ENCODE measurements at regions not wholly inside any gene's neighbourhood (a gene's known extent, or its start where the extent isn't known, plus 50 kb on each side); places are given as distances from the start of the nearest gene placed in this dataset.
"Not testable (repeated sequence)": the region's sequence is repeated elsewhere in the genome, so short reads cannot be mapped to it uniquely, and the experiment has no call there.

DNA sequence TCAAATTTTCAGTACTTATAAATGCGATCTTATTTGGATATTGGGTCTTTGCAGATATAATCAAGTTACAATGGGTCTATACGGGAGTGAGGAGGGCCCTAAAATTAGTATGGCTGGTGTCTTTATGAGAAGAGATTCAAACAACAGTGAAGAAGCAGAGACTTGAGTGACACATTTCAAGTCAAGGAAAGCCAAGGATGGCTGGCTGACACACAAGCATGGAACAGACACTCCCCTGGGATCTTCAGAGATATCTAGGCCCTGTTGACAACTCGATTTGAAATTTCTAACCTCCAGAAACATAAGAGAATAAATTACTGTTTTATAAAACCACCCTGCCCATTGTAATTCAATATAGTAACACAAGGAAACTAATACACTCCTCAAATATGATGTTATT lies 1886.0 kb upstream of the PCDH7 start:
- Histone ChIP-seq H3K27ac (ENCODE audit: low read length) (no peak overlapping the region), H3K9ac (ENCODE audit: low read depth, low read length) (no peak overlapping the region), H3K9me3 (ENCODE audit: insufficient read depth, low read depth, low read length) (no peaks in the 10 kb centered on the region), H3K36me3 (ENCODE audit: insufficient read depth, low read depth, low read length) (no peaks in the 10 kb centered on the region), H3K4me3 (ENCODE audit: low read length) (no peak overlapping the region), H3K4me1 (ENCODE audit: insufficient read depth, low read length) (no peaks in the 10 kb centered on the region), H3K27me3 (ENCODE audit: insufficient read depth, low read length) (no peaks in the 10 kb centered on the region)

DNA sequence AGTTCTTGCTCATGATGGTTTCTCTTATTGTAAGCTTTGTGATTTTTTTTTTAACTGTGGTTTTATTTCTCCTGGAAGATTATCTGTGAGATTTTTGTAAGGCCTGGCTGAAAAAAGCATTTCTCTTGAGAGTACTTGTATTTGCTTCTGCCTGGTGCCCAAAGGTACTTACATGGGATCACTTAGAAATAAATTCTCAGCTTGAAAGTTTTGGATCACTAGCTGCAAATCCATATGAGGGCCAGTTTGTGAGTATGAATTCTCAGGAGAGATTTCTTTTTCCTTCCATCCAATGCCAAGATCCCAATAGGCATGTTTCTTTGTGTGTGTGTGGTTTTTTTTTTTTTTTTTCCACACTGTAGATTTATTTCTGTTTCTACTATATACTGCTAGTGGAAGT lies 1884.7 kb upstream of the PCDH7 start:
- no peak overlapping the region for H3K9ac ChIP-seq (ENCODE audit: low read depth, low read length)
- H3K4me1 ChIP-seq (ENCODE audit: insufficient read depth, low read length): no peaks in the 10 kb centered on the region
- H3K27me3 ChIP-seq (ENCODE audit: insufficient read depth, low read length): no peaks in the 10 kb centered on the region
- H3K4me3 ChIP-seq (ENCODE audit: low read length): no peak overlapping the region
- no peaks in the 10 kb centered on the region for H3K9me3 ChIP-seq (ENCODE audit: insufficient read depth, low read depth, low read length)
- H3K27ac ChIP-seq (ENCODE audit: low read length): no peak overlapping the region
- no peaks in the 10 kb centered on the region for H3K36me3 ChIP-seq (ENCODE audit: insufficient read depth, low read depth, low read length)

DNA sequence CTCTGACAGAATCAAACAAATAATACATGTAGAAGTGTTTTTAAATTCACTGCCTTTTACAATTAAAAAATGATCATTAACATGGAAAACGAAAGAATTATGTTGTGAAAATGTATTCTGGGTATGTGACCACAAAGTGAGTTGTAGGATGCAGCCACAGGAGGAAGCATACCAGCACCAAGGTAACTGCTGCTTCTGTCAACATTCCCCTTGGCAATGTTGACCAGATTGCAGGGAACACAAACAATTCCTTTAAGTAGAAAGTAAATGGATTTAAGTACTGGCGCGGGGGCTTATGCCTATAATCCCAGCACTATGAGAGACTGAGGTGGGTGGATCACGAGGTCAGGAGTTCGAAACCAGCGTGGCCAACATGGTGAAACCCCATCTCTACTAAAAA lies 1877.9 kb upstream of the PCDH7 start:
- H3K4me3 ChIP-seq (ENCODE audit: low read length): no peak overlapping the region
- H3K9ac ChIP-seq (ENCODE audit: low read depth, low read length): no peak overlapping the region
- no peaks in the 10 kb centered on the region for H3K36me3 ChIP-seq (ENCODE audit: insufficient read depth, low read depth, low read length)
- H3K27ac ChIP-seq (ENCODE audit: low read length): no peak overlapping the region
- H3K9me3 ChIP-seq (ENCODE audit: insufficient read depth, low read depth, low read length): no peaks in the 10 kb centered on the region
- H3K27me3 ChIP-seq (ENCODE audit: insufficient read depth, low read length): no peaks in the 10 kb centered on the region
- H3K4me1 ChIP-seq (ENCODE audit: insufficient read depth, low read length): no peaks in the 10 kb centered on the region

DNA sequence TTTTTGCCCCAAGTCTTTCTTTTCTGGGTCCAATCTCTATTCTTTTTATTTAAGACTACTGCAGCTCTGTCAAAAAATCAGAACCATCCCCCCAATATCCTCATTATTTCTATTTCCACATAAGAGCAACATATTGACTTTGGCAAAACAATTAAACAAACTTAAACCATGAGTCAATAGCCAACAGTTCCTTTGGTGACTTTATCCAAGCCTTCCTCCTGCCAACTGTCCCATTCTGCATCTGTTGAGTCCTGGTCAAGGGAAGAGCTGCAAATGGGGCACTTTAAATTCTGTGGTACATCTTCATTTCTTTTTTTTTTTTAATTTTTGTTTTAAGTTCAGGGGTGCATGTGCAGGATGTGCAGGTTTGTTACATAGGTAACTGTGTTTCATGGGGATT lies 1875.0 kb upstream of the PCDH7 start:
- H3K4me1 ChIP-seq (ENCODE audit: insufficient read depth, low read length): no peaks in the 10 kb centered on the region
- H3K9me3 ChIP-seq (ENCODE audit: insufficient read depth, low read depth, low read length): no peaks in the 10 kb centered on the region
- H3K9ac ChIP-seq (ENCODE audit: low read depth, low read length): no peak overlapping the region
- no peak overlapping the region for H3K4me3 ChIP-seq (ENCODE audit: low read length)
- H3K27me3 ChIP-seq (ENCODE audit: insufficient read depth, low read length): no peaks in the 10 kb centered on the region
- no peak overlapping the region for H3K27ac ChIP-seq (ENCODE audit: low read length)
- no peaks in the 10 kb centered on the region for H3K36me3 ChIP-seq (ENCODE audit: insufficient read depth, low read depth, low read length)

DNA sequence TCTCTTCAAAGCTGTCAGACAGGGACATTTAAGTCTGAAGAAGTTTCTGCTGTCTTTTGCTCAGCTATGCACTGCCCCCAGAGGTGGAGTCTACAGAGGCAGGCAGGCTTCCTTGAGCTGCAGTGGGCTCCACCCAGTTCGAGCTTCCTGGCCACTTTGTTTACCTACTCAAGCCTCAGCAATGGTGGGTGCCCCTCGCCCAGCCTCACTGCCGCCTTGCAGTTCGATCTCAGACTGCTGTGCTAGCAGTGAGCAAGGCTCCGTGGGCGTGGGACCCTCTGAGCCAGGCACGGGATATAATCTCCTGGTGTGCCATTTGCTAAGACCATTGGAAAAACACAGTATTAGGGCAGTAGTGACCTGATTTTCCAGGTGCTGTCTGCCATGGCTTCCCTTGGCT lies 1863.1 kb upstream of the PCDH7 start:
- not testable (repeated sequence) for H3K4me3 ChIP-seq (ENCODE audit: low read length); H3K9me3 ChIP-seq (ENCODE audit: insufficient read depth, low read depth, low read length); H3K27me3 ChIP-seq (ENCODE audit: insufficient read depth, low read length); H3K4me1 ChIP-seq (ENCODE audit: insufficient read depth, low read length); H3K9ac ChIP-seq (ENCODE audit: low read depth, low read length); H3K27ac ChIP-seq (ENCODE audit: low read length); H3K36me3 ChIP-seq (ENCODE audit: insufficient read depth, low read depth, low read length)

DNA sequence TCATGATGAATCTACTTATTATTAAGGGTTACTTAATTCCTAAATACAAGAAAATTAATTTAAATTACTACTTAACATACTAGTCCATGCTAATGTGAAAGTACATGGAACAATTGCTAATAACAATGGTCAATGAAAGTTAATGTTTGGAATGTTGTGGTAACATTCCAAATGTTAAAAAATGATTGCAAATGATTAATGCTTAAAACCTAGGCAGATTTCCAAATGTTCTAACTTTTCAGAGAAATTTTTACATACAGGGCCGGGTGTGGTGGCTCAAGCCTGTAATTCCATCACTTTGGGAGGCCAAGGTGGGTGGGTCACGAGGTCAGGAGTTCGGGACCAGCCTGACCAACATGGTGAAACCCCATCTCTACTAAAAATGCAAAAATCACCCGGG lies 1851.3 kb upstream of the PCDH7 start:
- Histone ChIP-seq H3K36me3 (ENCODE audit: insufficient read depth, low read depth, low read length) (no peaks in the 10 kb centered on the region), H3K27ac (ENCODE audit: low read length) (no peak overlapping the region), H3K4me3 (ENCODE audit: low read length) (no peak overlapping the region), H3K27me3 (ENCODE audit: insufficient read depth, low read length) (no peaks in the 10 kb centered on the region), H3K9me3 (ENCODE audit: insufficient read depth, low read depth, low read length) (no peaks in the 10 kb centered on the region), H3K9ac (ENCODE audit: low read depth, low read length) (no peak overlapping the region), H3K4me1 (ENCODE audit: insufficient read depth, low read length) (no peaks in the 10 kb centered on the region)

DNA sequence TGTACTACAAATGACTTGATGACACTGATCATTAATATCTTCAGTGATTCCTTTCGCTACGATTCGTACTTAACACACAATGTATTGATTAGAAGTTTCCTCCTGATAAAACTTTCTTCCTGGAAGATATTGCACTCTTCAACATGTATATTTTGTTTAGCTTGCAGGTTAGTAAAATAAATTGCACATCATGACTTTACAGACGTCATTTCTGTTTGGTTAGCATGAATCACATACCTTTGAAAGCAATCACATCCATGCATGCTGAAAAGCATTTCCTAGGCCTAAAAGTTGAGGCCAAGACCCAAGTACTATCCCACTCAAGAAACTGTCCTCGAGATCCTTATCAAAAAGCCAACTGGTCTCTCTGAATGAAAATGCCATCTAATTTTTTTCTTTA lies 1841.0 kb upstream of the PCDH7 start:
- H3K27ac ChIP-seq (ENCODE audit: low read length): no peak overlapping the region
- no peak overlapping the region for H3K4me3 ChIP-seq (ENCODE audit: low read length)
- H3K36me3 ChIP-seq (ENCODE audit: insufficient read depth, low read depth, low read length): no peaks in the 10 kb centered on the region
- H3K27me3 ChIP-seq (ENCODE audit: insufficient read depth, low read length): no peaks in the 10 kb centered on the region
- no peaks in the 10 kb centered on the region for H3K4me1 ChIP-seq (ENCODE audit: insufficient read depth, low read length)
- H3K9ac ChIP-seq (ENCODE audit: low read depth, low read length): no peak overlapping the region
- H3K9me3 ChIP-seq (ENCODE audit: insufficient read depth, low read depth, low read length): no peaks in the 10 kb centered on the region

DNA sequence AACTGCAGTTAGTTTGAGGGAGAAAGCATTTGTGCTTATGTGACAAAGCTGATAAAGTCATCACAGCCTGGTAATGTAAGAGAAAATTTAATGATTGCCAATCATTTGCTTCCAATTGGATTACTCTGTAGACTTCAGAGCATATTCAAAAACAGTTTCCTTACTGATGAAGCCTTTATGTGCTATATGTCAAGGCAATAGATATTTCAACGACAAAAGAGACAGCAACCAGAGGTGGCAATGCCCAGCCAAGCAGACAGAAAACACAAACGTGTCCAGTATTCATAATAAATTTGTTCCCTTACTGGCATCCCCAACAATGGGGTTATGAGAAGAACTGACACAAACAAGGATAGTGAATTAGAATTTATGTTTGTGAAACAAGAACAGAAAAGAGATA lies 1840.3 kb upstream of the PCDH7 start:
- H3K9me3 ChIP-seq (ENCODE audit: insufficient read depth, low read depth, low read length): no peaks in the 10 kb centered on the region

DNA sequence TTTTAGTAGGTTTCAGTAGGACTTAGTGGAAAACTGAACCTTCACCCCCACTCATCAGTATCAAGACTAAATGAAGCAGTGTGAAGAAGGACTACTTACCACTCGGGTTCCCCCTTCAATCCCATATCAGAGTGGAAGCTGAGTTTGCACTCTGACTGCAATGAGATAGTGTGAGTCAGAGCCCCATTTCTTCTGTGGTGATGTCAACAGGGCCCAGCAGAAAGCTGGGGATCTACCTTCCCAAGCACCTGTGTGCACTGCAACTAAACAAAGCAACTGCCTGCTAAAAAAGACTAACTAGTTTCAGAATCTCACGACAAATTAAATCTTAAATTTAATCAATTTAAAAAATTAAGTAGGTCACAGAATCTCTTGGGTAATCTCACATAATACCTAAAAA lies 1837.0 kb upstream of the PCDH7 start:
- no peaks in the 10 kb centered on the region for H3K9me3 ChIP-seq (ENCODE audit: insufficient read depth, low read depth, low read length)
- H3K4me1 ChIP-seq (ENCODE audit: insufficient read depth, low read length): no peaks in the 10 kb centered on the region
- H3K27me3 ChIP-seq (ENCODE audit: insufficient read depth, low read length): no peaks in the 10 kb centered on the region
- H3K36me3 ChIP-seq (ENCODE audit: insufficient read depth, low read depth, low read length): no peaks in the 10 kb centered on the region
- H3K9ac ChIP-seq (ENCODE audit: low read depth, low read length): no peak overlapping the region
- no peak overlapping the region for H3K27ac ChIP-seq (ENCODE audit: low read length)
- H3K4me3 ChIP-seq (ENCODE audit: low read length): no peak overlapping the region

More for the DNA sequence above, 1840.3 kb upstream of the PCDH7 start:
- Histone ChIP-seq H3K9ac (ENCODE audit: low read depth, low read length) (no peak overlapping the region), H3K4me1 (ENCODE audit: insufficient read depth, low read length) (no peaks in the 10 kb centered on the region), H3K36me3 (ENCODE audit: insufficient read depth, low read depth, low read length) (no peaks in the 10 kb centered on the region), H3K27ac (ENCODE audit: low read length) (no peak overlapping the region), H3K4me3 (ENCODE audit: low read length) (no peak overlapping the region), H3K27me3 (ENCODE audit: insufficient read depth, low read length) (no peaks in the 10 kb centered on the region)

DNA sequence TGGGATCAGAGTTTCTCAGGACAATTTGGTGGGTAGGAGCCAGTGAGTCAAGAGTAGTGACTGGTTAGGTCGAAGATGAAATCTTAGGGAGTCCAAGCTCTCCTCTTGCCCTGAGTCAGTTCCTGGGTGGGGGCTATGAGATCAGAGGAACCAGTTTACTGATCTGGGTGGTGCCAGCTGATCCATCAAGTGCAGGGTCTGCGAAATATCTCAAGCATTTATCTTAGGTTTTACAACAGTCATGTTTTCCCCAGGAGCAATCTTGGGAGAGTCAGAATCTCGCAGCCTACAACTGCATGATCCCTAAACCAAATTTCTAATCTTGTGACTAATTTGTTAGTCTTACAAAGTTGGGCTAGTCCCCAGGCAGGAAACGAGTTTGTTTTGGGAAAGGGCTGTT lies 1833.2 kb upstream of the PCDH7 start:
- Histone ChIP-seq H3K27me3 (ENCODE audit: insufficient read depth, low read length) (no peaks in the 10 kb centered on the region), H3K4me3 (ENCODE audit: low read length) (no peak overlapping the region), H3K4me1 (ENCODE audit: insufficient read depth, low read length) (no peaks in the 10 kb centered on the region), H3K9ac (ENCODE audit: low read depth, low read length) (no peak overlapping the region), H3K27ac (ENCODE audit: low read length) (no peak overlapping the region), H3K9me3 (ENCODE audit: insufficient read depth, low read depth, low read length) (no peaks in the 10 kb centered on the region), H3K36me3 (ENCODE audit: insufficient read depth, low read depth, low read length) (no peaks in the 10 kb centered on the region)

DNA sequence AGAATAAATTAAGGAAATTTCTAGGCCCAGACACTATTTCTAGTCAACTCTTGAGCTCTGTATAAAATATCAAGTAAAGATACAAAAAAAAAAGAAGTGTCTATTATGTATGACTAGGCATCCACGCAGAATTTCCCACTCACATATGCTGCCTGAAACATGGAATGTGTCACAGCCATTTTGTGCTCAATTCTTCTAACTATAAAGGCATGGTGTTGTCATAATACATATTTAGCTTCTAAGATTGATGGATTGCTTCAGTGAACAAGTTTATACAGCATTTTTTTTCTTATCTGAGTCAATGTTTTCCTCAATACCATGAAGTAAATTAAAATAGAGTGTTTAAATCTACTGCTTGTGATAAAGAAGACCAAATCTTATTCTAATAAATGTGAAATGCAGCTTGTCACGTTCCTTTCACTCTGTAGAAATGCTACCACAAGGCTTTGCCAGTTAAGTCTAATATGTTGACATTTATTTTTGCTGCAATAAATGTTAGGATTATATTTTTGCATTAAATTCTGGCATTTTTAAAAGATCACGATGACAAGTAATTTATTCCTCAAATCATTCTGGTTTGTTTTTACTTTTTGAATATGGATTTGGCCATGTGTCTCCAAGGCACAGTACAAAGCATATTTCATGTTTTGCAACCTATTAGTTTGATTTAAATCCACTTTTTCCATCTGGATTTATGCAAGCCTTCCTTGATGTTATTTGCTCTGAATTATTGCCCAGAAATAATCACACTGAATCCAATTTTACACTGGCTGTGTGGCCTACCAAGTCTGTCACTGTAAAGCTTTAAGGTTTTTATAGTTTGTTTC lies 1829.0 kb upstream of the PCDH7 start:
- Histone ChIP-seq H3K9ac (ENCODE audit: low read depth, low read length) (no peak overlapping the region), H3K27ac (ENCODE audit: low read length) (no peak overlapping the region), H3K9me3 (ENCODE audit: insufficient read depth, low read depth, low read length) (no peaks in the 10 kb centered on the region), H3K27me3 (ENCODE audit: insufficient read depth, low read length) (no peaks in the 10 kb centered on the region), H3K4me1 (ENCODE audit: insufficient read depth, low read length) (no peaks in the 10 kb centered on the region), H3K36me3 (ENCODE audit: insufficient read depth, low read depth, low read length) (no peaks in the 10 kb centered on the region), H3K4me3 (ENCODE audit: low read length) (no peak overlapping the region)

DNA sequence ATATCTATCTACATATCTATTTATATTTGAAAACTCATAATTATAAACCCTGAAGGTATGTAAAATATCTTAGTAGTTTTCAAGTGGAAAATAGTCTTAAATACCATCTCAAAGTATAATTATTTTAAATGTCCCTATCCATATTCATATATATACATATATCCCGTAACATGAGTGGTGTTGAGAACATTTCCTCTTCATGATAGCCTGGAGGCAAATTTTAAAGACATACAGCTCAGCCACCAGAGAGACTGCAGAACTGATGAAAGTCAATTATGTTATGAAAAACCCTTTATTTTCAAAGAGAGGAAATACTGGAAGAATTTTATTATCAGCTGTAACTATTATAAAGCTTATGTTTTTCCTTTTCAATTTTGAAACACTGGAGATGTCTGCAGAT lies 1806.7 kb upstream of the PCDH7 start:
- Histone ChIP-seq H3K36me3 (ENCODE audit: insufficient read depth, low read depth, low read length) (no peaks in the 10 kb centered on the region), H3K4me1 (ENCODE audit: insufficient read depth, low read length) (no peaks in the 10 kb centered on the region), H3K9ac (ENCODE audit: low read depth, low read length) (no peak overlapping the region), H3K9me3 (ENCODE audit: insufficient read depth, low read depth, low read length) (no peaks in the 10 kb centered on the region), H3K27me3 (ENCODE audit: insufficient read depth, low read length) (no peaks in the 10 kb centered on the region), H3K27ac (ENCODE audit: low read length) (no peak overlapping the region), H3K4me3 (ENCODE audit: low read length) (no peak overlapping the region)

All from iPS-20b (cell line).